GM12873 (cell line): ENCODE measurements at regions not wholly inside any gene's neighbourhood (a gene's known extent, or its start where the extent isn't known, plus 50 kb on each side); places are given as distances from the start of the nearest gene placed in this dataset.

Source experiments
- TF ChIP-seq, protein P1 (sequence below): IDR thresholded peaks from 2 replicates; pipeline ENCODE4 v1.5.1; 2012; ENCODE audit warnings: low read depth, mild to moderate bottlenecking, moderate library complexity, low read length, control low read depth; ENCODE audit not compliant: insufficient read depth; ENCODE audit errors: missing control alignments

GRCh38 chr3:86887876-86888275 is 103.1 kb downstream of the VGLL3 start:
- TF ChIP-seq, protein P1, sequence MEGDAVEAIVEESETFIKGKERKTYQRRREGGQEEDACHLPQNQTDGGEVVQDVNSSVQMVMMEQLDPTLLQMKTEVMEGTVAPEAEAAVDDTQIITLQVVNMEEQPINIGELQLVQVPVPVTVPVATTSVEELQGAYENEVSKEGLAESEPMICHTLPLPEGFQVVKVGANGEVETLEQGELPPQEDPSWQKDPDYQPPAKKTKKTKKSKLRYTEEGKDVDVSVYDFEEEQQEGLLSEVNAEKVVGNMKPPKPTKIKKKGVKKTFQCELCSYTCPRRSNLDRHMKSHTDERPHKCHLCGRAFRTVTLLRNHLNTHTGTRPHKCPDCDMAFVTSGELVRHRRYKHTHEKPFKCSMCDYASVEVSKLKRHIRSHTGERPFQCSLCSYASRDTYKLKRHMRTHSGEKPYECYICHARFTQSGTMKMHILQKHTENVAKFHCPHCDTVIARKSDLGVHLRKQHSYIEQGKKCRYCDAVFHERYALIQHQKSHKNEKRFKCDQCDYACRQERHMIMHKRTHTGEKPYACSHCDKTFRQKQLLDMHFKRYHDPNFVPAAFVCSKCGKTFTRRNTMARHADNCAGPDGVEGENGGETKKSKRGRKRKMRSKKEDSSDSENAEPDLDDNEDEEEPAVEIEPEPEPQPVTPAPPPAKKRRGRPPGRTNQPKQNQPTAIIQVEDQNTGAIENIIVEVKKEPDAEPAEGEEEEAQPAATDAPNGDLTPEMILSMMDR: no peak

- TF ChIP-seq, protein P1: no peak
These were observed 110.9 kb downstream of the VGLL3 start for GRCh38 chr3:86880066-86880465.

- TF ChIP-seq, protein P1: no peak
These were observed 121.4 kb downstream of the VGLL3 start for GRCh38 chr3:86869566-86869965.

GRCh38 chr3:86867982-86868381 is 123.0 kb downstream of the VGLL3 start:
- TF ChIP-seq, protein P1: no peak

DNA sequence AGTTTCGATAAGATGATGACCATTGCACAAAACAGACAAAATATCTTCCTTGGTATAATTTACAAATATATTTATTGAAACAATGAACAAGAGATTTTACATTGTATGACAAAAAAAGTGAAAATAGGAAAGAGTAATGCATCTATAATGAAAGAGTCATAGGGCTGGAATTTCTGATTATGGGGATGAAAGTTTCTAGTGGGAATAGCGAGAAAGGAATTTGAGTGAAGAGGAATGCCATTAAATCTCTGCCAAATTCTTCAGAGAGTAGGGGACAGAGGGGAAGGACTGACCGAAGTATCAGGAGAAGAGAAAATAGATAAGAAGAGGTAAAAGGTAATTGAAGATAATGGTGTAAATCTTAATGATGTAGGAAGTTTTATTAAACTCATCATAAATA is 125.4 kb downstream of the VGLL3 start:
- TF ChIP-seq, protein P1: no peak

DNA sequence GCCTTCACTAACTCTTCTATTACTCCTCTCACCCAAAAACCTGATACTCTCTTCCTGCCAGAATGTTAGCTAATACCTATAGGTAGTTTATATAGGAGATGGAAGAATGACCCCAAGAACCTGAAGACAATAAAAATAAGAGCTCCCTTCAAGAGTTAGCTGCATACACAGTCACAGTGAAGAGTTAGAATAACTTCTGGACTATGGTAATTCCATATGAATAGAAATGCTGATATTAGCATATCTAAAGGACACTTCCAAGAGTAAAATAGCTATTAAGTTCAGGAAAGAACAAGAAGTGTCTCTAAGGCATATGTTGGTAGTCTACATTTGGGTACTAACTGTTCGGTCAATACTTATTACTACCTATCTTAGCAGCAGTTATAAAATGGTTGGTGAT is 134.2 kb downstream of the VGLL3 start:
- TF ChIP-seq, protein P1: no peak

DNA sequence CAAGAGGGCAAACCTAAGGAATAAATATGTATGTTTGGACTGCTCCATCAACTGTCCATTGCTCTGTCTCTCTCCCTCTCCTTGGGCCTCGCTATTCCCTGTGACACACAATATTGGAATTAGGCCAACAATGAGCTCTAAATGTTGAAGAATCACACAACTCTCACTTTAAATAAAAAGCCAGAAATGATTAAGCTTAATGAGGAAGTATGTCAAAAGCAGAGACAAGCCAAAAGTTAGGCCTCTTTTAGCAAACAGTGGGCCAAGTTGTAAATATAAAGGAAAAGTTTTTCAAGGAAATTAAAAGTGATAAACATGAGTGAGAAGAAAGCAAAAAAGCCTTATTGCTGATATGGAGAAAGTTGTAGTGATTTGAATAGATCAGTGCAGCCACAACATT is 141.0 kb downstream of the VGLL3 start:
- TF ChIP-seq, protein P1: no peak
